Keratinocyte (primary cell): ENCODE measurements at regions not wholly inside any gene's neighbourhood (a gene's known extent, or its start where the extent isn't known, plus 50 kb on each side); places are given as distances from the start of the nearest gene placed in this dataset.

Source experiments
- DNase-seq: peaks from one replicate; pipeline ENCODE4 v3.0.0-alpha.2; 2011; ENCODE audit warnings: low read depth, missing footprints, low spot score
- FAIRE-seq: peaks from 2 replicates; lab custom pipeline; 2011; peaks lifted over from hg19 to GRCh38; lab: Jason Lieb, UNC
- H2AFZ ChIP-seq: 2 replicates; pipeline ENCODE4 v1.6.0; 2012; ENCODE audit warnings: low read length, control low read depth, inconsistent platforms; ENCODE audit not compliant: control insufficient read depth
- H3K27ac ChIP-seq: 2 replicates; pipeline ENCODE4 v1.5.1; 2011; ENCODE audit warnings: low read length; ENCODE audit not compliant: control insufficient read depth, insufficient read depth
- H3K27me3 ChIP-seq: 3 replicates; pipeline ENCODE4 v1.6.0; 2011; ENCODE audit warnings: low read length; ENCODE audit not compliant: control insufficient read depth, insufficient read depth; ENCODE audit errors: extremely low read depth
- H3K36me3 ChIP-seq, 2 experiments: 2 replicates in 1 of 2; 3 replicates in 1 of 2; pipeline ENCODE4 v1.5.1; 2011; ENCODE audit warnings: low read length in 2 of 2, mild to moderate bottlenecking in 1 of 2; ENCODE audit not compliant: control insufficient read depth in 2 of 2, insufficient read depth in 2 of 2; ENCODE audit errors: extremely low read depth in 1 of 2
- H3K4me1 ChIP-seq: 3 replicates; pipeline ENCODE4 v1.5.1; 2011; ENCODE audit warnings: low read length; ENCODE audit not compliant: control insufficient read depth, insufficient read depth; ENCODE audit errors: extremely low read depth
- H3K4me2 ChIP-seq: 3 replicates; pipeline ENCODE4 v1.6.0; 2011; ENCODE audit warnings: low read depth, low read length; ENCODE audit not compliant: control insufficient read depth, insufficient read depth; ENCODE audit errors: extremely low read depth
- H3K4me3 ChIP-seq, 3 experiments: fragments of 200-600 bp in 1 of 3; sonication (generic) in 1 of 3; 2 replicates in 2 of 3; 3 replicates in 1 of 3; pipeline ENCODE4 v1.5.1; 2011 to 2016; ENCODE audit warnings: low read length in 3 of 3, mild to moderate bottlenecking in 3 of 3, control low read depth in 2 of 3, inconsistent platforms in 1 of 3, low read depth in 1 of 3, mixed read lengths in 1 of 3, mixed run types in 1 of 3, moderate library complexity in 1 of 3; ENCODE audit not compliant: control insufficient read depth in 2 of 3, insufficient read depth in 2 of 3; ENCODE audit errors: extremely low read depth in 1 of 3
- H3K79me2 ChIP-seq: 2 replicates; pipeline ENCODE4 v1.6.0; 2012; ENCODE audit warnings: low read length; ENCODE audit not compliant: control insufficient read depth, insufficient read depth
- H3K9ac ChIP-seq: 3 replicates; pipeline ENCODE4 v1.6.0; 2011; ENCODE audit warnings: low read length; ENCODE audit not compliant: control insufficient read depth, insufficient read depth; ENCODE audit errors: extremely low read depth
- H3K9me1 ChIP-seq: 3 replicates; pipeline ENCODE4 v1.6.0; 2011; ENCODE audit warnings: low read length; ENCODE audit not compliant: control insufficient read depth, insufficient read depth; ENCODE audit errors: extremely low read depth
- H3K9me3 ChIP-seq: 2 replicates; pipeline ENCODE4 v1.5.1; 2012; ENCODE audit warnings: low read depth, low read length; ENCODE audit not compliant: control insufficient read depth
- H4K20me1 ChIP-seq: 3 replicates; pipeline ENCODE4 v1.6.0; 2011; ENCODE audit warnings: low read length; ENCODE audit not compliant: control insufficient read depth, insufficient read depth; ENCODE audit errors: extremely low read depth
- CTCF ChIP-seq, 3 experiments: IDR thresholded peaks in 1 of 3; conservative IDR thresholded peaks in 1 of 3; optimal IDR thresholded peaks in 1 of 3; 2 replicates in 2 of 3; 3 replicates in 1 of 3; pipeline versions ENCODE3 to v1.5.1; 2011; ENCODE audit warnings: low read length in 3 of 3, mild to moderate bottlenecking in 3 of 3, moderate library complexity in 2 of 3, control low read depth in 1 of 3, inconsistent platforms in 1 of 3; ENCODE audit not compliant: insufficient read depth in 2 of 3; ENCODE audit errors: extremely low read depth in 1 of 3
- EZH2 ChIP-seq: IDR thresholded peaks from one replicate; pipeline ENCODE4 v1.6.1; 2012; ENCODE audit warnings: inconsistent platforms, mild to moderate bottlenecking, low read length, moderate library complexity
- dilution Hi-C: fragments of 300-500 bp; cut with MboI; formaldehyde crosslinking; loops from one replicate; pipeline ENCODE4 v1.7.0; 2020; ENCODE audit warnings: low sequenced_read_pairs; ENCODE audit not compliant: extremely low pct_ligation_motif_present

DNA sequence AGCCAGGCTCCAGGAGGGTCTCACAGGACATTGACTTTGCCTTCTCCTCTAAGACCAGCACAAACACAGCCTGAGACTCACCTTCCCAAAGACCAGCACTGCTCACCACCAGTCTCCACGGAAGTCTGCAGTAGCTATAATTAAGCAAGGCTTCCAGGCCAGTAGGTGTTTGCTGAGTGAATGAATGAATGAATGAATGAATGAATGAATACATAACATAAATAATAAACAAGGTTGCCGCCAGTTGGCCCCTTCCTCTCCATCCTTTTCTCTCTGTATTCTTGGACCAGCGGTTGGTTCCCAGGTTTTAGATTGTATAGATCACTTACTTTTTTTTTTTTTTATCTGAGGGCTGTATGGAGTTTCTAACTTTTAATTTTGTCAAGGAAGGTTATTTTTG is 222.4 kb upstream of the ID2 start:
- Histone ChIP-seq H4K20me1 (no peaks in the 10 kb centered on the region), H3K27ac (no peak overlapping the region), H3K9me1 (no peaks in the 10 kb centered on the region), H3K9me3 (no peaks in the 10 kb centered on the region), H3K4me1 (no peaks in the 10 kb centered on the region), H3K9ac (no peak overlapping the region), H3K27me3 (peaks cover 26% of the 10 kb centered on the region), H3K79me2 (no peaks in the 10 kb centered on the region), H2AFZ (no peak overlapping the region), H3K4me3 (no peak overlapping the region), H3K4me2 (no peak overlapping the region), H3K36me3 (no peaks in the 10 kb centered on the region)
- dilution Hi-C loops: no loop called here
- DNase-seq (no peak), FAIRE-seq (no peak)
- no peak for TF ChIP-seq CTCF (optimal IDR thresholded peaks at IDR 0.05 in 1 of 3, IDR thresholded peaks at IDR 0.05 in 1 of 3, conservative IDR thresholded peaks at IDR 0.05 in 1 of 3; ENCODE audit: extremely low read depth in 1 of 3, insufficient read depth in 2 of 3, low read length in 3 of 3)
- TF ChIP-seq EZH2: no peak

DNA sequence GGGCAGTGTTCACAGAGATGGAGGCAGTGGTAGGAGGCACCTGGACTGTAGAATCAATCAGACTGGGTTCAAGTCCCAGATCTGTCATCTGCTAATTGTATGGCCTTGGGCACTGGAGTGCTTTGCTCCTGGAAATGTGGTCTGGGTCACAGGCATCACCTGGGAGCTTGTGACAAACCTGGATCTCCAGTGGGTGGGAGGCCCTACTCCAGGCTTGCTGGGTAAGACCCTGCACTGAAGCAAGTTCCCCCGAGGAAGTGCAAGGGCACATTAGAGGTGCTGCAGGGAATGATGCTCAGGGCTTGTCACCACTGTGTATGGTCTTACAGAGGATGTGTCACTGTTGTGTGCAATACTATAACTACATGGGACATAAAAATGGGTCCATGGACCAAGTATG is 220.5 kb upstream of the ID2 start:
- Histone ChIP-seq H3K4me3 (no peak overlapping the region), H3K4me1 (no peaks in the 10 kb centered on the region), H2AFZ (no peak overlapping the region), H3K27ac (no peak overlapping the region), H4K20me1 (no peaks in the 10 kb centered on the region), H3K4me2 (no peak overlapping the region), H3K27me3 (peaks cover 24% of the 10 kb centered on the region), H3K9me1 (no peaks in the 10 kb centered on the region), H3K9me3 (no peaks in the 10 kb centered on the region), H3K36me3 (no peaks in the 10 kb centered on the region), H3K79me2 (no peaks in the 10 kb centered on the region), H3K9ac (no peak overlapping the region)
- no peak for DNase-seq
- FAIRE-seq: no peak
- TF ChIP-seq EZH2 (no peak), CTCF (optimal IDR thresholded peaks at IDR 0.05 in 1 of 3, IDR thresholded peaks at IDR 0.05 in 1 of 3, conservative IDR thresholded peaks at IDR 0.05 in 1 of 3; ENCODE audit: extremely low read depth in 1 of 3, insufficient read depth in 2 of 3, low read length in 3 of 3) (no peak)
- dilution Hi-C loops: no loop called here
